ENCODE measurements at regions not wholly inside any gene's neighbourhood (a gene's known extent, or its start where the extent isn't known, plus 50 kb on each side); places are given as distances from the start of the nearest gene placed in this dataset.

GRCh38 chr22:22713416-22713815 is 69.0 kb downstream of the GGTLC2 start:
- no TSS peak for BruUV-seq (replicated peaks)
- Histone ChIP-seq H3K27ac (ENCODE audit: extremely low read length, insufficient read depth, low read length) (no peak overlapping the region), H3K36me3 (replicated peaks in 1 of 2; ENCODE audit: control insufficient read depth in 1 of 2, insufficient read depth in 2 of 2, low read length in 2 of 2) (no peaks in the 10 kb centered on the region), H3K4me1 (ENCODE audit: insufficient read depth, low read length) (no peaks in the 10 kb centered on the region), H4K20me1 (ENCODE audit: insufficient read depth, low read length) (peaks cover 3% of the 10 kb centered on the region; the same call in 1 of the 2 replicates), H3K79me2 (ENCODE audit: insufficient read depth, low read length) (no peaks in the 10 kb centered on the region), H3K4me3 (replicated peaks in 1 of 3; ENCODE audit: insufficient read depth in 1 of 3, low read depth in 2 of 3, low read length in 3 of 3) (no peak overlapping the region), H2AFZ (ENCODE audit: low read length) (no peak overlapping the region), H3K9ac (ENCODE audit: insufficient read depth, low read depth, low read length) (no peak overlapping the region), H3K27me3 (ENCODE audit: control insufficient read depth in 1 of 2, insufficient read depth in 2 of 2, low read length in 2 of 2) (peaks cover 0 to 9% of the 10 kb centered on the region in 2 experiments; a peak in 1 of 5 replicates), H3K4me2 (ENCODE audit: low read depth, low read length) (no peak overlapping the region), H3K9me3 (ENCODE audit: low read length) (no peaks in the 10 kb centered on the region)
- ChIA-PET CTCF (ENCODE audit: low intra/inter-chr PET ratio, low total read pairs) (no interaction called here), POLR2A (no interaction called here)
- in situ Hi-C loops (cut with HindIII; ENCODE audit: extremely low pct_ligation_motif_present, low pct_unique_long_range_greater_than_20kb) (no loop called here), intact Hi-C loops (cut with micrococcal nuclease; ENCODE audit: unreplicated experiment) (no loop called here)
- DNase-seq (ENCODE audit: low spot score) (no peak), ATAC-seq (no peak), FAIRE-seq (no peak)
- WGBS (ENCODE audit: low lambda C conversion rate), result no CpG with 5 or more reads among the region's 1 CpG
- TF ChIP-seq TAF1 (CRISPR knock-in tag; IDR thresholded peaks at IDR 0.05), result no peak
- no peak for TF ChIP-seq ZNF766 (CRISPR knock-in tag; IDR thresholded peaks at IDR 0.05; ENCODE audit: borderline replicate concordance)
- no peak for TF ChIP-seq ZNF501 (CRISPR knock-in tag; IDR thresholded peaks at IDR 0.05)
- no peak for TF ChIP-seq MED13 (CRISPR knock-in tag; IDR thresholded peaks at IDR 0.05)
- TF ChIP-seq FIP1L1 (IDR thresholded peaks at IDR 0.05; ENCODE audit: borderline replicate concordance, insufficient read depth, low read depth, low read length), result no peak
- no peak for TF ChIP-seq HINFP (CRISPR knock-in tag; IDR thresholded peaks at IDR 0.05; ENCODE audit: low read depth)
- no peak for TF ChIP-seq EED (CRISPR knock-in tag; IDR thresholded peaks at IDR 0.05)
- TF ChIP-seq, protein P1, sequence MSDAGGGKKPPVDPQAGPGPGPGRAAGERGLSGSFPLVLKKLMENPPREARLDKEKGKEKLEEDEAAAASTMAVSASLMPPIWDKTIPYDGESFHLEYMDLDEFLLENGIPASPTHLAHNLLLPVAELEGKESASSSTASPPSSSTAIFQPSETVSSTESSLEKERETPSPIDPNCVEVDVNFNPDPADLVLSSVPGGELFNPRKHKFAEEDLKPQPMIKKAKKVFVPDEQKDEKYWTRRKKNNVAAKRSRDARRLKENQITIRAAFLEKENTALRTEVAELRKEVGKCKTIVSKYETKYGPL (CRISPR knock-in tag; IDR thresholded peaks at IDR 0.05), result no peak

Measured in HepG2 (cell line).